K562 (cell line): ENCODE measurements at regions not wholly inside any gene's neighbourhood (a gene's known extent, or its start where the extent isn't known, plus 50 kb on each side); places are given as distances from the start of the nearest gene placed in this dataset.
"Not testable (repeated sequence)": the region's sequence is repeated elsewhere in the genome, so short reads cannot be mapped to it uniquely, and the experiment has no call there.

ENCODE experiments used
- ATAC-seq: fragments of 200-7000 bp; cut with Tn5 transposase; 3 replicates; pipeline ENCODE4 v1.9.1; 2020; ENCODE audit warnings: moderate library complexity
- BruUV-seq: library from RNA; stranded (reverse); fragments of 400-500 nt; replicated peaks from 2 replicates; lab custom pipeline; 2021; lab: Mats Ljungman, UMichigan
- CTCF ChIA-PET: fragments of 300-600 bp; formaldehyde crosslinking; extraction: SDS; loops from one replicate; lab custom pipeline; 2021; ENCODE audit warnings: low intra/inter-chr PET ratio; lab: Yijun Ruan, JAX
- POLR2A ChIA-PET: fragments of 300-600, 350-650 bp; sonication (Branson Sonifier 250); formaldehyde crosslinking; extraction: SDS; loops from one replicate; lab custom pipeline; 2021; ENCODE audit warnings: antibody characterized with exemption, inconsistent platforms; lab: Yijun Ruan, JAX
- DNase-seq, 4 experiments: peaks; one replicate each; pipeline versions ENCODE4 v3.0.0 to v3.0.0-alpha.2; 2011 to 2018; ENCODE audit warnings: low spot score in 3 of 4, mixed read lengths in 3 of 4; ENCODE audit errors: extremely low read depth in 1 of 4
- FAIRE-seq: peaks from 2 replicates; lab custom pipeline; 2011; peaks lifted over from hg19 to GRCh38; lab: Jason Lieb, UNC
- H2AFZ ChIP-seq: 2 replicates; pipeline ENCODE4 v1.6.0; 2011; ENCODE audit warnings: low read depth, low read length, control low read depth, inconsistent platforms
- H3K27ac ChIP-seq: fragments of 200-600 bp; 3 replicates; pipeline ENCODE4 v1.8.0; 2011; ENCODE audit warnings: low read depth, mild to moderate bottlenecking, control low read depth, inconsistent platforms, low read length, moderate library complexity, mixed read lengths; ENCODE audit errors: extremely low read depth
- H3K27me3 ChIP-seq, 2 experiments: fragments of 300-600 bp in 1 of 2; 2 replicates in 1 of 2; 3 replicates in 1 of 2; pipeline versions ENCODE4 v1.6.0 to v1.8.0; 2011; ENCODE audit warnings: inconsistent platforms in 2 of 2, low read length in 2 of 2, mild to moderate bottlenecking in 1 of 2, mixed read lengths in 1 of 2, moderate library complexity in 1 of 2; ENCODE audit not compliant: control insufficient read depth in 2 of 2, insufficient read depth in 2 of 2
- H3K36me3 ChIP-seq: fragments of 300-600 bp; 3 replicates; pipeline ENCODE4 v1.8.0; 2011; ENCODE audit warnings: mild to moderate bottlenecking, low read length, inconsistent platforms; ENCODE audit not compliant: control insufficient read depth, insufficient read depth
- H3K4me1 ChIP-seq, 2 experiments: fragments of 200-600 bp in 1 of 2; replicated peaks in 1 of 2; 2 replicates in 1 of 2; 3 replicates in 1 of 2; pipeline versions ENCODE4 v1.5.1 to v1.8.0; 2011; ENCODE audit warnings: inconsistent platforms in 2 of 2, low read length in 2 of 2, mild to moderate bottlenecking in 1 of 2, mixed read lengths in 1 of 2, moderate library complexity in 1 of 2; ENCODE audit not compliant: control insufficient read depth in 2 of 2, insufficient read depth in 2 of 2
- H3K4me2 ChIP-seq: 2 replicates; pipeline ENCODE4 v1.6.1; 2011; ENCODE audit warnings: low read length, control low read depth, inconsistent platforms, mixed read lengths; ENCODE audit not compliant: insufficient read depth
- H3K4me3 ChIP-seq: fragments of 200-600 bp; sonication (generic), shearing (Covaris generic); 2 replicates; pipeline ENCODE4 v1.5.1; 2016; ENCODE audit warnings: control low read depth, inconsistent platforms
- H3K79me2 ChIP-seq: fragments of 200-600 bp; 3 replicates; pipeline ENCODE4 v1.8.0; 2011; ENCODE audit warnings: low read length, inconsistent platforms; ENCODE audit not compliant: control insufficient read depth, insufficient read depth
- H3K9ac ChIP-seq, 2 experiments: 2 replicates each; pipeline versions ENCODE4 v1.6.0 to v1.6.1; 2011; ENCODE audit warnings: low read depth in 2 of 2, low read length in 2 of 2, control low read depth in 1 of 2, inconsistent platforms in 1 of 2, mild to moderate bottlenecking in 1 of 2, mixed read lengths in 1 of 2; ENCODE audit not compliant: insufficient read depth in 1 of 2
- H3K9me1 ChIP-seq: one replicate; pipeline ENCODE4 v1.6.0; 2011; ENCODE audit warnings: inconsistent platforms, mild to moderate bottlenecking, low read length, moderate library complexity; ENCODE audit not compliant: control insufficient read depth, insufficient read depth
- H3K9me3 ChIP-seq: replicated peaks from 2 replicates; pipeline ENCODE4 v1.5.1; 2011; ENCODE audit warnings: low read depth, low read length, inconsistent platforms; ENCODE audit not compliant: control insufficient read depth, insufficient read depth
- H4K20me1 ChIP-seq: replicated peaks from 2 replicates; pipeline ENCODE4 v1.6.1; 2011; ENCODE audit warnings: low read length, inconsistent platforms, mixed read lengths; ENCODE audit not compliant: control insufficient read depth, insufficient read depth
- BCL6 ChIP-seq: fragments of 250-450 bp; sonication (Bioruptor Pico); IDR thresholded peaks from 2 replicates; pipeline ENCODE4 v1.4.0; 2020
- C11orf30 ChIP-seq: fragments of 450-650 bp; IDR thresholded peaks from 2 replicates; pipeline ENCODE4 v1.6.1; 2016; ENCODE audit warnings: low read depth, mild to moderate bottlenecking
- FUS ChIP-seq: fragments of 200-400 bp; formaldehyde crosslinking; optimal IDR thresholded peaks from 2 replicates; pipeline ENCODE3; 2017; ENCODE audit warnings: low read depth, low read length
- GTF2A2 ChIP-seq: IDR thresholded peaks from 2 replicates; pipeline ENCODE4 v1.6.1; 2016; ENCODE audit warnings: mild to moderate bottlenecking, missing genetic modification characterization, missing compliant biosample characterization
- HDAC6 ChIP-seq: IDR thresholded peaks from 2 replicates; pipeline ENCODE4 v1.6.1; 2012; ENCODE audit warnings: low read depth, mild to moderate bottlenecking, control low read depth, inconsistent platforms, low read length, moderate library complexity
- IRF2 ChIP-seq: sonication (generic); formaldehyde crosslinking; IDR thresholded peaks from 2 replicates; pipeline ENCODE4 v1.8.1; 2022; ENCODE audit warnings: mild to moderate bottlenecking, missing genetic modification reagents
- MIER1 ChIP-seq: fragments of 450-650 bp; IDR thresholded peaks from 2 replicates; pipeline ENCODE4 v1.6.1; 2016; ENCODE audit warnings: antibody characterized with exemption, mild to moderate bottlenecking, low read depth
- NFIC ChIP-seq: fragments of 450-650 bp; IDR thresholded peaks from 2 replicates; pipeline ENCODE4 v1.6.1; 2017; ENCODE audit warnings: mild to moderate bottlenecking, inconsistent platforms
- NFIX ChIP-seq: fragments of 250-450 bp; sonication (Bioruptor Pico); IDR thresholded peaks from 2 replicates; pipeline ENCODE4 v1.4.0; 2020; ENCODE audit warnings: low read depth, mild to moderate bottlenecking, moderate library complexity
- SRSF3 ChIP-seq: fragments of 200-400 bp; formaldehyde crosslinking; IDR thresholded peaks from 2 replicates; pipeline ENCODE4 v1.6.1; 2016; ENCODE audit warnings: mild to moderate bottlenecking, low read length, moderate library complexity; ENCODE audit not compliant: insufficient read depth
- ZBTB17 ChIP-seq: fragments of 450-650 bp; formaldehyde crosslinking; IDR thresholded peaks from 2 replicates; pipeline ENCODE4 v1.4.0; 2020; ENCODE audit warnings: mild to moderate bottlenecking
- ZNF175 ChIP-seq: fragments of 200-800 bp; sonication (Bioruptor generic); IDR thresholded peaks from 2 replicates; pipeline ENCODE4 v1.6.1; 2016; ENCODE audit warnings: low read depth, mild to moderate bottlenecking, missing genetic modification characterization, missing compliant biosample characterization
- ZNF79 ChIP-seq: fragments of 250-450 bp; sonication (Bioruptor Pico); IDR thresholded peaks from 2 replicates; pipeline ENCODE4 v1.4.0; 2020; ENCODE audit warnings: low read depth, mild to moderate bottlenecking, moderate library complexity
- ZZZ3 ChIP-seq: fragments of 450-650 bp; IDR thresholded peaks from 2 replicates; pipeline ENCODE4 v1.6.1; 2016; ENCODE audit warnings: antibody characterized with exemption, mild to moderate bottlenecking, moderate library complexity
- WGBS: fragments of 100-300 bp; shearing (Covaris generic); methylation state at CpG from one replicate; pipeline ENCODE4 v1.1.6; 2016; ENCODE audit warnings: low coverage, mixed read lengths; ENCODE audit not compliant: insufficient coverage; ENCODE audit errors: missing lambda C conversion rate; 5-methylcytosine and 5-hydroxymethylcytosine counted together
- in situ Hi-C: fragments of 300-500 bp; cut with MboI; formaldehyde crosslinking; loops from 4 replicates; pipeline ENCODE4 v1.15.0; 2018; ENCODE audit warnings: inconsistent platforms, mixed read lengths
- intact Hi-C: fragments of 100-400 bp; cut with micrococcal nuclease; formaldehyde crosslinking; loops from 2 replicates; pipeline ENCODE4 v1.14.2; 2022
- TF ChIP-seq, protein P1 (sequence below): fragments of 450-650 bp; IDR thresholded peaks from one replicate; pipeline ENCODE4 v1.6.1; 2018; ENCODE audit warnings: mild to moderate bottlenecking, moderate library complexity; ENCODE audit not compliant: partially characterized antibody

DNA sequence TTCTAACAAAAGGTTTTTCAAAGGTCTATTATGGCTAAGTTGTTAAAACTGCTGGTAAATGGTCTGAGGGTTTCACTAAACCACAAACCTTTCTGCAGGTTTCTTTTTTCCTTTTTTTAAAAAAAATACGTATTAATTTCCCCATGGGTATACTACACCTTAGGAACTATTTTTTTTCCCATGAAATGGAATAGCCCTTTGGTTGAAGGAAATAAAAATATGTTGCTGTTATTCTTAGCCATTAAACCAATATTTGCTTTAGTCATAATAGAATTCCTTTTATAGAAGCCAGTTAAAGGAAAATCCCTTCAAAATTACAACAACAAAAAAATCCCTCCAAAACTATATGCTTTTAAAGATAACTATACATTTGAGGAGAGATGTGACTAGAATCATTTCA is 1303.3 kb downstream of the ROBO2 start (continued):
- TF ChIP-seq, protein P1, sequence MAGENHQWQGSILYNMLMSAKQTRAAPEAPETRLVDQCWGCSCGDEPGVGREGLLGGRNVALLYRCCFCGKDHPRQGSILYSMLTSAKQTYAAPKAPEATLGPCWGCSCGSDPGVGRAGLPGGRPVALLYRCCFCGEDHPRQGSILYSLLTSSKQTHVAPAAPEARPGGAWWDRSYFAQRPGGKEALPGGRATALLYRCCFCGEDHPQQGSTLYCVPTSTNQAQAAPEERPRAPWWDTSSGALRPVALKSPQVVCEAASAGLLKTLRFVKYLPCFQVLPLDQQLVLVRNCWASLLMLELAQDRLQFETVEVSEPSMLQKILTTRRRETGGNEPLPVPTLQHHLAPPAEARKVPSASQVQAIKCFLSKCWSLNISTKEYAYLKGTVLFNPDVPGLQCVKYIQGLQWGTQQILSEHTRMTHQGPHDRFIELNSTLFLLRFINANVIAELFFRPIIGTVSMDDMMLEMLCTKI: no peak
- TF ChIP-seq ZNF175 (CRISPR knock-in tag): no peak

GRCh38 chr3:78344267-78344666 is 1304.4 kb downstream of the ROBO2 start:
- H4K20me1 ChIP-seq, H3K4me3 ChIP-seq, FAIRE-seq, H3K4me1 ChIP-seq, H3K27me3 ChIP-seq, H3K27ac ChIP-seq, H3K36me3 ChIP-seq, in situ Hi-C loops, H3K79me2 ChIP-seq, intact Hi-C loops, H3K9me3 ChIP-seq, DNase-seq, H3K4me2 ChIP-seq, H3K9ac ChIP-seq, H2AFZ ChIP-seq, ATAC-seq, H3K9me1 ChIP-seq, BruUV-seq, CTCF ChIA-PET: not testable (repeated sequence)
- WGBS: 2% methylated on average over 6 of the region's 10 CpGs
- POLR2A ChIA-PET: interaction anchor here (1.0 kb wide), 1 partner anchor 10 kb away, joined by 3 read pairs; no protein-coding TSS in a partner anchor

- Histone ChIP-seq H3K27ac (no peak overlapping the region), H3K36me3 (no peaks in the 10 kb centered on the region), H3K4me2 (no peak overlapping the region), H3K9me3 (no peaks in the 10 kb centered on the region), H3K27me3 (no peaks in the 10 kb centered on the region), H3K4me1 (no peaks in the 10 kb centered on the region), H3K9me1 (no peaks in the 10 kb centered on the region), H2AFZ (no peak overlapping the region), H3K79me2 (no peaks in the 10 kb centered on the region), H3K4me3 (no peak overlapping the region), H4K20me1 (no peaks in the 10 kb centered on the region), H3K9ac (no peak overlapping the region)
- BruUV-seq: no TSS peak
- ATAC-seq: no peak
- in situ Hi-C loops: no loop called here
- ChIA-PET CTCF (no interaction called here), POLR2A (interaction anchor here (1.0 kb wide), 1 partner anchor 9 kb away, joined by 3 read pairs; no protein-coding TSS in a partner anchor)
- no peak for DNase-seq
- no peak for FAIRE-seq
- intact Hi-C loops: no loop called here
- TF ChIP-seq NFIC (no peak), FUS (no peak), MIER1 (no peak), ZZZ3 (no peak), IRF2 (CRISPR knock-in tag) (no peak), SRSF3 (no peak), HDAC6 (no peak), BCL6 (no peak), ZNF79 (CRISPR knock-in tag) (no peak), GTF2A2 (tag) (no peak), ZBTB17 (CRISPR knock-in tag) (no peak), C11orf30 (no peak), NFIX (CRISPR knock-in tag) (no peak)
- WGBS: 2% methylated on average over 6 of the region's 6 CpGs
These were observed 1305.0 kb downstream of the ROBO2 start for GRCh38 chr3:78344918-78345317.
